Brain microvascular endothelial cell (primary cell): ENCODE measurements at regions not wholly inside any gene's neighbourhood (a gene's known extent, or its start where the extent isn't known, plus 50 kb on each side); places are given as distances from the start of the nearest gene placed in this dataset.
"Not testable (repeated sequence)": the region's sequence is repeated elsewhere in the genome, so short reads cannot be mapped to it uniquely, and the experiment has no call there.

Experiments used
- DNase-seq: peaks from one replicate; pipeline ENCODE4 v3.0.0-alpha.2; 2020
- H3K27ac ChIP-seq: fragments of 250-450 bp; sonication (Bioruptor Pico); 2 replicates; pipeline ENCODE4 v1.5.1; 2020; ENCODE audit warnings: mild to moderate bottlenecking, moderate library complexity
- H3K27me3 ChIP-seq: fragments of 250-450 bp; sonication (Bioruptor Pico); replicated peaks from 2 replicates; pipeline ENCODE4 v1.5.1; 2020; ENCODE audit warnings: mild to moderate bottlenecking
- H3K36me3 ChIP-seq: fragments of 250-450 bp; sonication (Bioruptor Pico); replicated peaks from 2 replicates; pipeline ENCODE4 v1.5.1; 2020; ENCODE audit warnings: mild to moderate bottlenecking
- H3K4me3 ChIP-seq: 2 replicates; pipeline ENCODE4 v1.5.1; 2011; ENCODE audit warnings: low read depth, mild to moderate bottlenecking, control low read depth, low read length, moderate library complexity
- in situ Hi-C: cut with HindIII; loops from 2 replicates; pipeline ENCODE4 v1.10.0; 2017; ENCODE audit warnings: low sequenced_read_pairs, low pct_ligation_motif_present
- TF ChIP-seq, protein P1 (sequence below): IDR thresholded peaks from 2 replicates; pipeline ENCODE4 v1.5.1; 2011; ENCODE audit warnings: low read depth, mild to moderate bottlenecking, moderate library complexity, low read length, control low read depth, inconsistent platforms; ENCODE audit errors: missing control alignments

DNA sequence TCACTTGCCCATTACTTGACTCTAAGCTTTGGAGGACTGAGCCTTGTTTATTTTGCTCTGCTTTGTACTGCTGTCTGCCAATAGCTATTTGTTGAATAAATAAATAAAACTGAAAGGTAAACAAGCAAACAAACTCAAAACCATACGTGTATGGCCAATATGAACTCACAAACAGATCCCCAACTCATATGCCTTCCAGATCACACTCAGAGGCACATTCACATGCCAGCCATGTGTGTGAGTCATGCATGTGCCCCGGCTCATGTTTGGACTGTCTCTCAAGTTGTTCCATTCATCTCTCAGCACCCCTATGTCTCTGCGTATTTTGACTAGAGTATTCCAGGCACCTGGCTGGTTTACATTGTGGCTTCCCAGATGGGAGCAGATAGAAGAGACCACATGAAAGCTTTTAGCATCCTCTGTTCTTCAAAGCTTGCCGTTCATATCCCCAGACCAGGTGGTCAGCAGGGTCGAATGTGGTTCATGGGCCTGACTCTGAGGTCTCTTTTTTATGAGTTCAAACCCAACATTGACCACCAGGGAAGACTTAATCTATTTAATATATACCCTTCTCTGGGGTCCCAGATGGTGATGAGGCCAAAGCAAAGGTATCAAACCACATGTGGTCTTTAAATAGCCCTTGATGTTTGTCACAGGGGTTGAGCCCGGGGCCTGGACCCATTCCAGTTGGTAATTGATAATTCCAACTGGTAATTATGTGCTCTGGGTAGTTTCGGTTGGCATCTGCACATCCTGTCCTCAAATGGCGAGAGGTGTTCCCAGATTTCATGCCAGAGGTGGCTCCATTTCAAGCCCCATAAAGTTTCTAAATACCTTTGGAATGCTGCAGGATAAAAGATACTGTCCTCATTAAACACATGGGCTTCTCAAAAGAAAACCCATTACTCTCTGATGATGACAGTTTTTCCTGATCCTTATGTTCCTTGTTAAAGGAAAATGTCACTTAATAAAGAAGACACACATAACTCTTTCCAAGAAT, 287.3 kb upstream of the MAF start:
- Histone ChIP-seq H3K36me3 (no peaks in the 10 kb centered on the region), H3K27me3 (no peaks in the 10 kb centered on the region), H3K27ac (no peak overlapping the region), H3K4me3 (no peak overlapping the region)
- TF ChIP-seq, protein P1, sequence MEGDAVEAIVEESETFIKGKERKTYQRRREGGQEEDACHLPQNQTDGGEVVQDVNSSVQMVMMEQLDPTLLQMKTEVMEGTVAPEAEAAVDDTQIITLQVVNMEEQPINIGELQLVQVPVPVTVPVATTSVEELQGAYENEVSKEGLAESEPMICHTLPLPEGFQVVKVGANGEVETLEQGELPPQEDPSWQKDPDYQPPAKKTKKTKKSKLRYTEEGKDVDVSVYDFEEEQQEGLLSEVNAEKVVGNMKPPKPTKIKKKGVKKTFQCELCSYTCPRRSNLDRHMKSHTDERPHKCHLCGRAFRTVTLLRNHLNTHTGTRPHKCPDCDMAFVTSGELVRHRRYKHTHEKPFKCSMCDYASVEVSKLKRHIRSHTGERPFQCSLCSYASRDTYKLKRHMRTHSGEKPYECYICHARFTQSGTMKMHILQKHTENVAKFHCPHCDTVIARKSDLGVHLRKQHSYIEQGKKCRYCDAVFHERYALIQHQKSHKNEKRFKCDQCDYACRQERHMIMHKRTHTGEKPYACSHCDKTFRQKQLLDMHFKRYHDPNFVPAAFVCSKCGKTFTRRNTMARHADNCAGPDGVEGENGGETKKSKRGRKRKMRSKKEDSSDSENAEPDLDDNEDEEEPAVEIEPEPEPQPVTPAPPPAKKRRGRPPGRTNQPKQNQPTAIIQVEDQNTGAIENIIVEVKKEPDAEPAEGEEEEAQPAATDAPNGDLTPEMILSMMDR: no peak
- no peak for DNase-seq
- in situ Hi-C loops: no loop called here

DNA sequence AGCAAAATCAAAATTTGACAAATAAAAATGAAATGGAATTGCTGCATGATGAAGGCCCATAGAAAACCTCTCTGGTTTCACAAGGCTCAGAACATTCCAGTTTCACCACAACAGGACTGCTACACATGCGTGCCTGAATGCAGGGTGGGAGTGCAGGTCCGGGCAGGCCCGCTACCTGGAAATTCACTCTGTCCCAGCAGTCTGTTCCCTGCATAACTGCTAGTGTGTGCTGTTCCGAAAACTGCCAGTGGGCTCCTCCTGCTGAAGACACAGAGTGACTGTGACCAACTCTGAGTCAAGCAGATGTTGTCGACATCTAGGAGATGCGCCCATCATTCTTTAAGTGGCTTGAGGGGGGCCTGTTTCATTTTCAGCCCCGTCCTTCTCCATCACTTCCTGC, 284.8 kb upstream of the MAF start:
- in situ Hi-C loops: no loop called here
- no peaks in the 10 kb centered on the region for H3K36me3 ChIP-seq
- no peak overlapping the region for H3K4me3 ChIP-seq
- TF ChIP-seq, protein P1: no peak
- no peak overlapping the region for H3K27ac ChIP-seq
- no peaks in the 10 kb centered on the region for H3K27me3 ChIP-seq
- DNase-seq: no peak

DNA sequence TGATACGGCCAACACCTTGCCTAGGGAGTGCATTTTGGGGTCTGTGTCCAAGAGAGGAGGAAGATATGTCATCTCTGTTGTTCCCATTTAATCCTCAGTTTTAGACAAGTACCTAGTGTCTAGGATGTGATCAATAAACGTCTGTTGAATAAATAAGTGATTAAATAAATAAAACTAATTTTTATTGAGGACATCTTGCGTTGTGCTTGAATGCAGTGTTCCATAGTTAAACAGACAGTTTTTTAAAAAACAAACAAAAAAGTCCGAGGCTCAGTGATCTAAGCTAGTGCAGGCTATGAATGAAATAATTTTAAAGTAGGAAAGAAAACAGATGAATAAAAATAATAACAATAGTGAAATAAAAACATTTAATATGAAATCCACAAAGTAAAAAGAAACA, 283.0 kb upstream of the MAF start:
- TF ChIP-seq, protein P1: no peak
- Histone ChIP-seq H3K4me3 (no peak overlapping the region), H3K27me3 (no peaks in the 10 kb centered on the region), H3K36me3 (no peaks in the 10 kb centered on the region), H3K27ac (no peak overlapping the region)
- in situ Hi-C loops: no loop called here
- DNase-seq: no peak

DNA sequence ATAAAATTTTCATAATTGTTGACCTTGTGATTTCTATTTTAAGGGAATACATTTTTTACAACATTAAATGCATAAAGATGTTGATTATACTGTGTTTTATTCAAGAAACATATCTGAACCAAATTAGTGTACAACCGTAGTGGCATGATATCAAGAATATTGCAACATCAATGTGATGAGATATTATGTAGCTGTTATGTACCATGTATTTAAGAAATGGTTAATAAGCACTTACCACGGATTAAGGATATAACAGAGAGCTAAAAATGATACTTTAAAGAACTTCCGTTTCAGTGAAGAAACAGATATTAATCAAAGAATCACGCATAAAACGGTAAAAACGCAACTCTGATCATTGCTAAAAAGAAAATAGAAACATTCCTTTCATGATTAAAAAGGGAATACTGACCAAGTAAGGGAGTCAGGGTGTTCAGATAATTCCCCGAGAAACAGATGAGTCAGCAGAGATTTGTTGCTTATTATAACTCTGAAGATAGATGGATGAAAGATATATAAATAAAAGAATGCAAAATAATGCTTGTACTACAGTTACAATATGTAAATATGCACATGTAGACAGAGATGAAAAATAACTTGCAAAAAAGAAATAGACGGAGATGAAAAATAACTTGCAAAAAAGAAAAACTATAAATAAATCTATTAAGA, 281.9 kb upstream of the MAF start:
- Histone ChIP-seq H3K27ac (no peak overlapping the region), H3K27me3 (no peaks in the 10 kb centered on the region), H3K36me3 (no peaks in the 10 kb centered on the region), H3K4me3 (no peak overlapping the region)
- no peak for DNase-seq
- TF ChIP-seq, protein P1: no peak
- in situ Hi-C loops: no loop called here

DNA sequence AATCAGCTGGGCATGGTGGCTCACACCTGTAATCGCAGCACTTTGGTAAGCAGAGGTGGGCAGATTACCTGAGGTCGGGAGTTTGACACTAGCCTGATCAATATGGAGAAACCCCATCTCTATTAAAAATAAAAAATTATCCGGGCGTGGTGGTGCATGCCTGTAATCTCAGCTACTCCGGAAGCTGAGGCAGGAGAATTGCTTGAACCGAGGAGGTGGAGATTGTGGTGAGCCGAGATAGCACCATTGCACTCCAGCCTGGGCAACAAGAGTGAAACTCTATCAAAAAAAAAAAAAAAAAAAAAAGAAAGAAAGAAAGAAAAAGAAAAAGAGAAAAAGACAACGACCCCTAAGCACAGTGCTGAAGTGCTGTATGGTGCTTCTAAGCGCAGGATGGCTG, 280.6 kb upstream of the MAF start:
- in situ Hi-C loops, H3K27ac ChIP-seq, DNase-seq, H3K36me3 ChIP-seq, H3K4me3 ChIP-seq, H3K27me3 ChIP-seq: not testable (repeated sequence)

DNA sequence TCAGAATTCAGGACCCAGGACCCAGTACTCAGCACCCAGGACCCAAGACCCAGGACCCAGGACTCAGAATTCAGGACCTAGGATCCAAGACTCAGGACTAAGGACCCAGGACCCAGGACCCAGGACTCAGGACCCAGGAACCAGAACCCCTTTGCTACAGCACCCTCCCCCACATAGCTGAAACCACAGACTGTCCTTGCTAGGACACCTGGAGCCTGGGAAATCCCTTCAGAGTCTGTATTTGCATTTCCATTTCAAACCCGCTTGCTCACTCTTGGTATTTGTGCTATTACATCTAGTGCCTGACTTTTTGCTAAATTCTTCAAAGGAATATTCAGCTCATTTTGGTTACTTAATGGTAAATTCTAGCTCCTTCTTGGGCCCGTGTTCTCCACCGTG, 275.8 kb upstream of the MAF start:
- no peak for DNase-seq
- Histone ChIP-seq H3K27me3 (no peaks in the 10 kb centered on the region), H3K27ac (no peak overlapping the region), H3K36me3 (no peaks in the 10 kb centered on the region), H3K4me3 (no peak overlapping the region)
- in situ Hi-C loops: no loop called here
- TF ChIP-seq, protein P1: no peak
